ENCODE measurements at regions not wholly inside any gene's neighbourhood (a gene's known extent, or its start where the extent isn't known, plus 50 kb on each side); places are given as distances from the start of the nearest gene placed in this dataset.

- TF ChIP-seq CTCF (conservative IDR thresholded peaks at IDR 0.05 in 1 of 2, IDR thresholded peaks at IDR 0.05 in 1 of 2; ENCODE audit: low read depth in 1 of 2, low read length in 2 of 2) (no peak), EZH2 (IDR thresholded peaks at IDR 0.05; ENCODE audit: low read length, missing control alignments) (no peak)
These were observed 175.6 kb upstream of the PPP1R26 start for GRCh38 chr9:135303865-135304499.
